NCI-H2081 treated with DMSO at 0.1 percent for 48 hours (cell line): ENCODE measurements at regions not wholly inside any gene's neighbourhood (a gene's known extent, or its start where the extent isn't known, plus 50 kb on each side); places are given as distances from the start of the nearest gene placed in this dataset.
"Not testable (repeated sequence)": the region's sequence is repeated elsewhere in the genome, so short reads cannot be mapped to it uniquely, and the experiment has no call there.

Experiments
- DNase-seq: peaks from one replicate; lab custom pipeline; 2025; lab: John Stamatoyannopoulos, UW

DNA sequence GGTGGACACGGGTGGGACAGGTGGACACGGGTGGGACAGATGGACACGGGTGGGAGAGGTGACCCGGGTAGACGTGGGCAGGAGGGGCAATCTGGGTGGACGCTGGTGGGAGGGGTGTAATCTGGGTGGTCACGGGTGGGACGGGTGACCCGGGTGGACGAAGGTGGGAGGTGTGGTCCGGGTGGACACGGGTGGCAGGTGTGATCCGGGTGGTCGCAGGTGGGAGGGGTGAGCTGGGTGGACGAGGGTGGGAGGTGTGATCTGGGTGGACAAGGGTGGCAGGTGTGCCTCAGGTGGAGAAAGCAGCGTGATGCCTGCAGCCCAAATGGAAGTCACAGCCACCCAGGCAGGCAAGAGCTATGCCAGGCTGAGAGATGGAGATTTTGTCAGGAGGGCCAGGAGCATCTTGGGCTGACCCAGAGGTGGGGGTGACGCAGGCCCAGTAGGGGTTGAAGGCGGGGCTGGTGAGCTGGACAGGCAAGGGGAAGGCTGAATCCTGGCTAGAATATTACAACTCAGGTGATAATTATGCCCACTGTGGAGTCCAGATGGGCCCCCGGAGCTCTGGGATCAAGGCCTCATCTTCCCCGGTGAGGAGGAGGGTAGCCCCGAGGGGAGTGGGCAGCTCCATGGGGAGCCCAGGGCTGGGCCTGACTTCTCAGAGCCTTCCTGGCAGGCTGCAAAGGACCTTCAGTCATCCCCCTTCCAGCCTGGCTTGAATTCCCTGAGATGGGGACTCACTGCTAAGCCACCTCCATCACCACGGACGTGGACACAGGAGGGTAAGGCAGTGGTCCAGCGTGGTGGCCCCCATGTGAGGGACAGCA, 100.0 kb downstream of the ADRA2C start:
- no peak for DNase-seq

GRCh38 chr4:3866813-3867129, 100.6 kb downstream of the ADRA2C start:
- DNase-seq: no peak

GRCh38 chr4:3867403-3868100, 101.4 kb downstream of the ADRA2C start:
- DNase-seq: no peak

DNA sequence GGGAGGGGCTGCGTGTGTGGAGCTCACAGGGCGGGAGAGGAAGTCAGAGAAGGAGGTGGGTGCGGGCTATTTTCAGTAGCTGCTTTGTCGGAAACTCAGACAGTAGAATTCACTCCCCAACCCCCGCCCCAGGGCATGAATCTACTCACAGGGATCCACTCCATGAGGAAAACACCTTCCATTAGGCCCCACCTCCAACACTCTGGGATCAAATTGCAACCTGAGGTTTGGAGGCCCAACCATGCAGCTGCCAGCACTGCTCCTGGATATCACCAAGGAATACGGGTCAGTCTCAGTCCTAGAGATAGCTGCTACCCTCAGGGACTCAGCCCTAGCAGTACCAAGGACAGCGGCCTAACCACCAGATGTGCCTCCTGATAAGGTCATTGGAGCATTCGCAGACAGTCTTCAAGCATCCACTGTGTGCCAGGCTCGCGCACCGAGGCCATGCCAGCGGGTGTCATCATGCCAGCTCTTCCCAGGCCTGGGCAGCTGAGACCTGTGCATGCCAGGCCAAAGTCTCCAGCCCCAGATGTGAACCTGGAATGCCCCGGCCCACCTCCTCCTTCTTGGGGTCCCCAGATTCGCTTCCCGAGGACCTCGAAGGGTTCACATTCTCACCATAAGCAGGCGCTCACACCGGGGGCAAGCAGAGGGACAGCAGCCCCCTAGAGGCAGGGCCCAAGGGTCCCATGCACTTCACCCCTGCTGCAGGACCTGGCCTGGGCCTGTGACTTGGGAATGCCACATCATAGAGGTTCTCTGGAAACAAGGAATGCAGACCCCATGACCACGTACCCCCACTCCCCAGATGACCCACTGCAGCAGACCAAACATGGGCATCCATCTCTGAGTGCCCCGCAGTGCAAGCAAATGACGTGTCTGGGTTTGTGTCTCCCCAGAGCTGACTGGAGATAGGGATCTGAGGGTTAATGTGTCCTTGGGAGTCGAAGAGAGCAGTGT, 102.3 kb downstream of the ADRA2C start:
- no peak for DNase-seq

DNA sequence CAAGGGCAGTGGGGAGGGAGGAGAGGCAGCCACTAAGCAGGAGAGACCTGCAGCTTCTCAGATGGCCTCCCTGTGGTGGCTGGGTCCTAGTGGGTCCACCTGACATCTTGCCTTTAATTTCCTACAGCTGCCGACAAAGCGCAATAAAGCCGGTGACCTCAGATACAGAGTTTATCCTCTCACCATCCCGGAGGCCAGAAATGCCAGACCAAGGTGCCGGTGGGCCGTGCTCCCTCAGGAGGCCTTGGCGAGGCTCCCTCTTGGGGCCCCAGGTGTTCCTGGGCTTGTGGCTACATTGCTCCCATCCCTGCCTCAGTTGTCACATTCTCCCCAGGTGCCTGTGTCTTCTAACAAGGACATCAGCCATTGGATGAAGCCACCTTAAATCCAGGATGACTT, 103.0 kb downstream of the ADRA2C start:
- no peak for DNase-seq

DNA sequence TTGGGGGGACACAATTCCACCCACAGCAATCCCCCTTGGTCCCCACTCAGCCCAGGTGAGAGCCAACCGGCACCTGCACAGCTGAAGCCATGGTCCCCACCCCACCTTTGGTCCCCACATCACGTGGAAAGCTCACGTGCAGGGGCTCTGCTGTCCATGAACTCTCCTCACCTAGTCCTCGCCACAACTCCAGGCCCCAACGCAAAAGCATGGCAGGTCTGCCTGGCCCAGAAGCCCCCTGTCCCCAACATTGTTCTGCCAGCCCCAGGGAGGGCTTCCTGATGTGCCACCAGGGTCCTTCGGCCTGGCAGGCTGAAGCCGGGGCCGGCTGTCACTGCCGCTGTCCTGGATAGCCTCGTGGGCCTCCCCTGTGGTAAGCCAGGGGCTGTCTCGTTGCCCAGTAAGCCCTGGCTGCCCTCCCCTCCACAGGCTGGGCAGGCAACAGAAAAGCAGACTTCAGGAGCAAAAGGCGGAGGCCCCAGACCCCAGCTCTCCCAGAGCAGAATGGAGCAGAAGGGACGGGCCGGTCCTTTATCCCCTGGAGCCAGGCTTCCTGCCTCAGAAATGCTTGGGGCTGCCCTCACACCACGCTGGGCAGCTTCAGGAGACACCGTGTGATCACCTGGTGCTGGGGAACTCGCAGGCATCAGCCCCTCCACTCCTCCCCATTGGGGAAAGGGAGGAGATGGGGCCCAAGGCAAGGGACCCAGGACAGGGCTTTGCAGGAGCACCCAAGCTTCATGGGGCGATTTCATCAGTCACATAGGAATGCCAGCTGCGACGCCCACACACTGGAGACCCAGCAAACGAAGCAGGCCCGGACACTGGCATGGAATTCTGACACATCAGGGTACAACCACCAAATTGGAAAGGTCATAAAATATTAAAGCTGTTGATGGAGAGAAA, 103.7 kb downstream of the ADRA2C start:
- no peak for DNase-seq

DNA sequence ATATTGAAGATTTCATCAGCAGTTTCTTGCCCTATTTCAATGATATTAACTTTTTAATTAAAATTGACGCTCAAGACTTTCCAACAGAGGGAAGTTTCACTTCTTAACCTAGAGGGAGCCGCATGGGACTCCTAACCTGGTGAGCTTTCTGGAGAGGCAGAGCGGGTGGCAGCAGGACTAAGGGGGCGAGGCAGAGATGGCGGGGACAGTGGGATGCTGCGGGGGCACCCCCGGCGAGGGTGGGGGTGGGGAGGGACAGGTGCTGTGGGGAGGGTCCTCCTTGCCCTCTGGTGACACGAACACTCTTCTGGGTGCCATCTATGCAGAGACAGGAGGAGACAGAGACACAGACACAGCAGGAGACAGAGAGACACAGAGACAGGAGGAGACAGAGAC, 104.4 kb downstream of the ADRA2C start:
- DNase-seq: no peak

DNA sequence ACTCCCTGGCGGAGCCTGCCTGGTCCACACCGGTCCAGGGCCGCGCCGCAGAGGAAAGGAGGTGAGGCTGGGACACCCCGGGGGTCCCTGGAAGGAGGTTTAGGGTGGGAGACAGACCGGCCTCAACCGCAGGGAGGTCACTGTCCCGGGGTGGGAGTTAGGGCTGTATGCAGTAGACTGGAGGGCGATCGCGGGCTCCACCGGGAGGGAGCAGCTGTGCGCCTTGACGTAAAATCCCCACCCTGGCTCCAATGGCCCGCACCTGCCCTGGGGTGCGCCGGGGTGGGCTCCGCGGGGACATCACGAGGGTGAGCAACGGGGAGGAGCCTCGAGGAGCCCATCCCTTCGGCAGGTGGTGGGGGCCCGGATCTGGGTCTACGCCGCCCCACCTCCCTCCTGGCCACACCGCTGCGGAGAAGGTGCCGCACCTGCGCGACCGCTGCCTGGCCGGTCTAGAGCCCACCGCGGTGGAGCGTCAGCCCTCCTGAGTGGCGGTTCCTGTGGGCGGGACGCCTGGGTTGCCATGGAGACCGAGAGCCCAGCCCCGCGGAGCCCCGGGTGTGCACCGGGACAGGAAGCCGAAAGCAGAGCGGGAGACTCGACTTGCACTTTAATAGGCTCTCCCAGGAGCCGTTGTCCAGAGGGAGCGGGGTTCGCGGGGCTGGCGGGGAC, 105.1 kb downstream of the ADRA2C start:
- no peak for DNase-seq

DNA sequence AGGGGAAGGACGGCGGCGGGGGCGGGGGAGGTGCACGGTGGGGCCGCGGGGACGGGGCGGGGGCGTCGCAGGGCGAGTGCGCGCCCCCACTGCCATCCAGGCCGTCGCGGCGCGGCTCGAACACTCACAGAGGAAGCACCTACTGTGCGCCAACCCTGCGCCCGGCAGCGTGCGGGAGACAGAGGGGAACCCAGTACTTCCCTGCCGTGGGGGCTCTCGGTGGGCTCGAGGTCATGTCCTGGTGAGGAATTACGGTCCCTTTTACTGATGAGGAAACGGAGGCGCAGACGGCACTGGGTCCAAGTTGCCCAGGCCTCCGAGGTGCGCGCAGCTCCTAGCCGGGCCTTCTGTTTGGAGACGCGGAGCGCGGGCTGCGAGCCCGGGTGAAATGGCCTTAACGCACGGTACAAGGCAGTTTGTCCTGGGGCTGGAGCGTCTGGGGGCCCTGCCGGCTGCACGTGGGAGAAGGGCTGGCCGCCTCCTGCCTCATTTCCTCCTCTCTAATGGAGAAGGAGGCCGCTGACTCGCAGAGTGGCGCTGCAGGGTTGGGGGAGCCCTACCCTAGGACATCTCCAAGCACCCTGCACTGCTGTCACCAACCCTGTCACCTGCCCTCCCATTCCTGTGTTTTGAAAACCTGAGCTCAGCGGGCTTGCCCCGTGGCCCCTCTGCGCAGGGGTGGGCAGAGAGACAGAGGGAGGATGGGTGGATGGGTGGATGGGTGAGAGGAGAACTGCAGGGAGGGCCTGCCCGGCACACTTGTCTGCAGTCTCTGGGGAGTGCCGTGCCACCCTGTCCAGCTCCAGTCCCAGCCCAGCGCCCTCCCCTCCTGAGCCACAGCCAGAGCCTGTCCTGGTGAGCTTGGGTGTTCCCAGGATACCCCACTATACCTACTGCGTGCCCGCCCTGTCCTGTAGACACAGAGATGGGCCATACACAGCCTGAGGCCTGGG, 106.0 kb downstream of the ADRA2C start:
- DNase-seq: no peak

GRCh38 chr4:3872834-3873313, 106.7 kb downstream of the ADRA2C start:
- DNase-seq: no peak

- no peak for DNase-seq
Observed at GRCh38 chr4:3873408-3874027, 107.3 kb downstream of the ADRA2C start.

- DNase-seq: no peak
Observed at GRCh38 chr4:3874028-3874415, 107.8 kb downstream of the ADRA2C start.

GRCh38 chr4:3874525-3875110, 108.4 kb downstream of the ADRA2C start:
- no peak for DNase-seq

GRCh38 chr4:3875466-3875865, 109.3 kb downstream of the ADRA2C start:
- no peak for DNase-seq

GRCh38 chr4:3876057-3876845, 110.1 kb downstream of the ADRA2C start:
- DNase-seq: not testable (repeated sequence)

DNA sequence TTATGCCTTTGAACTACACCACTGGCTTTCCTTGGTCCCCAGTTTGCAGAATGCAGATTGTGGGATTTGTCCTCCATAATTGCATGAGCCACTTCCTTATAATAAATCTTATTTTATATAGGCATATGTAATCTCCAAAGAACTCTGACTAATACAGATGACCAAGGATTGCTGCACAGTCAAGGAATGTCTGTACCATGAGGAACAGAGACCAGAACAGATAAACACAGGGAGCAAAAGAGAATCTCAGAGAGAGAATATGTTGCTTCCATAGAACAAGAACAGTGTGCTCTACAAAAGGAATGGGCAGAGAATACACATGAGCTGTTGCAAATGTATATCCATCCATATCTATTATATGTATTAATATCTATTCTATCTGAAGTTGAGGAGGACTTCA, 111.1 kb downstream of the ADRA2C start:
- DNase-seq: no peak

DNA sequence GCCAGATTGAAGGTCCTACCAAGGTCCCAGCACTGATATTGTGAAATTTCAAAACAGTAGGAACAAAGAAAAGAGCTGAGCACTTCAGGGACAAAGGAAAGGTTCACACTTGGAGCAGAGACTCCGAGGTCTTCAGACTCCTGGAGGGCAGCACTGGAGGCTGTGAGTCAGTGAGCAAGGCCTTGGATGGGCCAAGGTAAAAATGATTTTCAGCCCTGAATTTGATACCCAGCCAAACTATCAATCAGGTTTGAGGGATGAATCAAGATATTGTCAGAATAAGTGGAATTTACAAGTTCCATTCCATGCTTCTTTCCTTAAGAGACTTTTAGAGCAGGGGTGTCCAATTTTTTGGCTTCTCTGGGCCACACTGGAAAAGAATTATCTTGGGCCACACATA, 111.7 kb downstream of the ADRA2C start:
- DNase-seq: no peak

DNA sequence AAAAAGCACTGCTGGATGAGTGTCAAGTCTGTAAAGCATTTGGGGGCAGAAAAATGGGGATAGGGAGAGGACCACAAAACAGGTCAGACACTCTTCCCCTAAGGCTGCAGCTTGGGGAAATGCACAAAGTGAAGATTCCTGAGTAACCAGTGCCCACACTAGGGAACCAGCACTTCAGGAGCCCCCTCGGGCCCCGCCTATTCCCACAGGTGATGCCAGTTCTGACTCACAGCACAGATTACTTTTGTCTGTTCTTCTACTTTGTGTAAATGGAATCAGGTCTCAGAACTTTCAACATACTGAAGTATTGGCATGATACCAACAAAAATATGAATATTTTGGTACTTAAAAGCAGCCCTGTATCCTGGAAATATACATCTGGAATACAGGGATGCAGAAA, 112.5 kb downstream of the ADRA2C start:
- no peak for DNase-seq
